Breast epithelium (tissue), 3 donors: ENCODE measurements at regions not wholly inside any gene's neighbourhood (a gene's known extent, or its start where the extent isn't known, plus 50 kb on each side); places are given as distances from the start of the nearest gene placed in this dataset.

Experiments
- POLR2A ChIP-seq: fragments of 450-650 bp; IDR thresholded peaks from one replicate; pipeline ENCODE4 v1.6.1; 2016; ENCODE audit warnings: antibody characterized with exemption, mild to moderate bottlenecking, moderate library complexity
- POLR2AphosphoS5 ChIP-seq, 3 donors: sonication (generic); formaldehyde crosslinking; IDR thresholded peaks; one replicate each; pipeline ENCODE4 v1.6.1; 2017; ENCODE audit warnings: antibody characterized with exemption in 3 of 3
- TF ChIP-seq, protein P1 (sequence below), 3 donors: fragments of 450-650 bp; IDR thresholded peaks; one replicate each; pipeline ENCODE4 v1.5.1; 2016 to 2017; ENCODE audit warnings: antibody characterized with exemption in 3 of 3, mild to moderate bottlenecking in 3 of 3, moderate library complexity in 3 of 3

DNA sequence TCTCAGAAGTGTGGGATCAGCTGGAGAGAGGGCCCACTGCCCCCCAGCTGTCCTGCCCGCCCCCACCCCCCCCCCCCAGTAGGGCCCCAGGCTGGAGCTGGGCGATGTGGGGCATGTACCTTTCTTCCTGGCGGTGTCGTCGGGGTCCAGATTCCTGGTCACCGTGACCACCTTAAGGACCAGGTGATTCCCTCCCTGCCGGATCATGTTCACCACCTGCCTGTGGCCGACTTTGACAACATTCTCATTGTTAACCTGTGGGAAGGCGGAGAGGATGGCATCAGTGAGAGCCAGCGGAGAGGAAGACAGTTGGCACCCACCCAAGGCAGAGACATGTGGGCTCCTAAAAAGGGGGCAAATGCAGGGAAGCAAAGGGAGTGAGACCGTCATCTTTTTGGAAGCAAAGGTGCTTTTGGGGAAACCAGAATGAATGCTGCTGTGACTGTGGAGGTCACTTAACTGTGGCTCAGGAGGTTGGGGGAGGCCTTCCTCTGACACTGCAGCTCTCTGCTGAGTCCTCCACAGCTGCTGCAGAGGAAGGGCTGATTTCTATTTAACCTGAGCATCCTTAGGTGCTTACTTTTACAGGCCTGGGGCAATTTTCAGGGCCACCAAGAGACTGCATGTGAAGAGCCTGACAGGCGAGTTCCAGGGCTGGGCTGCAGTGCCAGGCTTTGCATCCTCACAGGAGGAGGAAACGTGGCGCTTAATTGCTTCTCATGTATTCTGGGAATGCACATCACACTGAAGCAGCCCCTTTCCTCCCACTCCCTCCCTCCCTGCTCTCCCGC, 104.5 kb downstream of the CTTN start:
- TF ChIP-seq, protein P1, sequence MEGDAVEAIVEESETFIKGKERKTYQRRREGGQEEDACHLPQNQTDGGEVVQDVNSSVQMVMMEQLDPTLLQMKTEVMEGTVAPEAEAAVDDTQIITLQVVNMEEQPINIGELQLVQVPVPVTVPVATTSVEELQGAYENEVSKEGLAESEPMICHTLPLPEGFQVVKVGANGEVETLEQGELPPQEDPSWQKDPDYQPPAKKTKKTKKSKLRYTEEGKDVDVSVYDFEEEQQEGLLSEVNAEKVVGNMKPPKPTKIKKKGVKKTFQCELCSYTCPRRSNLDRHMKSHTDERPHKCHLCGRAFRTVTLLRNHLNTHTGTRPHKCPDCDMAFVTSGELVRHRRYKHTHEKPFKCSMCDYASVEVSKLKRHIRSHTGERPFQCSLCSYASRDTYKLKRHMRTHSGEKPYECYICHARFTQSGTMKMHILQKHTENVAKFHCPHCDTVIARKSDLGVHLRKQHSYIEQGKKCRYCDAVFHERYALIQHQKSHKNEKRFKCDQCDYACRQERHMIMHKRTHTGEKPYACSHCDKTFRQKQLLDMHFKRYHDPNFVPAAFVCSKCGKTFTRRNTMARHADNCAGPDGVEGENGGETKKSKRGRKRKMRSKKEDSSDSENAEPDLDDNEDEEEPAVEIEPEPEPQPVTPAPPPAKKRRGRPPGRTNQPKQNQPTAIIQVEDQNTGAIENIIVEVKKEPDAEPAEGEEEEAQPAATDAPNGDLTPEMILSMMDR (IDR thresholded peaks at IDR 0.05): no peak
- TF ChIP-seq POLR2A: no peak
- TF ChIP-seq POLR2AphosphoS5 (IDR thresholded peaks at IDR 0.05): no peak
